Neural progenitor cell (in vitro differentiated cells): ENCODE measurements at regions not wholly inside any gene's neighbourhood (a gene's known extent, or its start where the extent isn't known, plus 50 kb on each side); places are given as distances from the start of the nearest gene placed in this dataset.

ENCODE experiments used
- CTCF ChIP-seq: fragments of 200-600 bp; sonication (generic); IDR thresholded peaks from 2 replicates; pipeline ENCODE4 v1.5.1; 2017; ENCODE audit warnings: antibody characterized with exemption, mild to moderate bottlenecking
- EZH2 ChIP-seq: fragments of 200-600 bp; sonication (generic); IDR thresholded peaks from 2 replicates; pipeline ENCODE4 v1.6.1; 2017; ENCODE audit warnings: antibody characterized with exemption, mild to moderate bottlenecking, moderate library complexity
- EZH2phosphoT487 ChIP-seq: fragments of 200-600 bp; sonication (generic); IDR thresholded peaks from 2 replicates; pipeline ENCODE4 v1.6.1; 2017; ENCODE audit warnings: antibody characterized with exemption

- TF ChIP-seq CTCF (no peak), EZH2 (no peak), EZH2phosphoT487 (no peak)
These were observed 150.0 kb upstream of the ARHGAP28 start for GRCh38 chr18:6579486-6579885.
